NCI-H446 (cell line): ENCODE measurements at regions not wholly inside any gene's neighbourhood (a gene's known extent, or its start where the extent isn't known, plus 50 kb on each side); places are given as distances from the start of the nearest gene placed in this dataset.
"Not testable (repeated sequence)": the region's sequence is repeated elsewhere in the genome, so short reads cannot be mapped to it uniquely, and the experiment has no call there.

Source experiments
- DNase-seq, 2 experiments: peaks; one replicate each; lab custom pipeline; 2025; lab: John Stamatoyannopoulos, UW

DNA sequence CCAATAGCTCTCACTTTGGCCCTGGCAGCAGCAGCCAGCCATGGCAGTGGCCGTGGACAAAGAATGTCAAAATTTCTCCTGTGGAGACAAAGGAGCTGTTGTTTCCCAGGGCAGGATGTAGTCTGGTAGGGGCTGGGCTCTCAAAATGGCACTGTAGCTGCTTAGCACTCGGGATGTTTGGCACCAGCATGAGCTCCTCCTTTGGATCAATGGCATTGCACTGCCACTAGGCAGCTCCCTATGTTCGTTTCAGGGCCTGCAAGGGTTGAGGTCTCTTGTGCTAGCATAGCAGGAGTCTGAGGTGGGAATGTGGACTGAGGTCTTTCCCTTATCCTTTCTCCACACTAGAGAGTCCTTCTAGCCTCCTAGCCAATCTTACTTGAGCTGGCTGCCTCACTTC, 948.8 kb upstream of the FAM98A start:
- no peak for DNase-seq

DNA sequence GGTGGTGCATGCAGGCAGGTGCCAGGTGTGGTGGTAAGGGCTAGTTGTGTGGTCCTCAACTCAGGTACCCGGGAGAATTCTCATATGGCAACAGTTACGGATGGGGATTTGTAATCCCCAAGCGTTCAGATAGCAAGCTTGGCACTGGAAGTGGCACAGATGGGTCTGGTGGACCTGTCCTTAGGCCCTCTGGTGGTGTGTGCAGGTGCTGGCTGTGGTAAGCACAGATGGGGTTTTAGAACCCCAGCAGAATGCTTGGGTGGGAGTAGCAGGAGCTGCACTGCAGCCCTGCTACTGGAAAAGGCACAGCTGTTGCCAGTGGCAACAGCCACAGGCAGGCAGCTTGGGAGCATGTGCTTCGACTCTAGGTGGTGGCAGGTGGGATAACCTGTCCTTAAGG, 948.2 kb upstream of the FAM98A start:
- DNase-seq = no peak

DNA sequence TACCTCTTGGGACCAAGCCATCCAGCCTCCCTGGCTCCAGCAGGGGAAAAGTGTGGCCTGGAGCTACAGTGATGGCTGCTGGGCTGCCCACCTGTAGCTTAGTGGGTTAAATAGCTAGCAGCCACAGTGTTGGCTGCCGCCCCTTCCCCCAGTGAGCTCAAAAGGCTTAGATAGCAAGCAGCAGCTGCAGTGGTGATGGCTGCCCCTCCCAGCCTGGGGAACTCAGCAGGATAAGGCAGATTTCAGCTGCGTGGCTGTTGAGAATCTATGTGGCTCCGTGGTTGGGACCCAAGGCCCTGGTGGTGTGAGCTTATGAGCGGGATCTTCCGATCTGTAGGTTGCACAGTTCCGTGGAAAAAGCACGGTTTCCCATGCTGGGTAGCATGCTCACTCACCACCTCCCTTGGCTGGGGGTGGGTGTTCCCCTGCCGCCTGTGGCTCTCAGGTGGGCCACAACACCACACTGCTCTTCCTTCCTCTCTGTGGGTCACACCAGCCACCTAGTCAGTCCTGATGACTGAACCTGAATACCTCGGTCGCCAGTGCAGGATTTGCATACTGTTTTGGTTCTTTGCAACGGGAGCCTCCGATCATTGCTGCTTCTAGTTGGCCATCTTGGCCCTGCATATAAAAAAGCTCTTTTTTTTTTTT, 946.5 kb upstream of the FAM98A start:
- DNase-seq = no peak

DNA sequence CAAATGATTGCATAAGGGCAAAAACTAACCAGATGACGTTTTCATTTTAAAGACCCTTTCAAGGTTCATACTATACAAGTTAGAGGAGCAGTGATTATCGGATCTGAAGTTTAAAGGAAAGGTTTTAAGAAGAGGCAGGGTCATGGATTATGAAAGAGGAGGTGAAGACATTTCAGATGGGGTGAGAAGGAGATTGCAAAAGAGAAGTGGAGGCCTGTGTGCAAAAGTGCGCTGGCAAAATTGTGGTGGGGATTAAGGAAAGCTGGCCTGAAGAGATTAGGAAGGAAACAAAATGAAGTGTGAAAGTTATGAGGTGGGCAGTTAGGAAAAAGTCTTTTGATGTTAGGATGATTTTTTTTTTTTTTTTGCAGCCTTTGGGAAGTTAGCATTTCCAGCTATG, 935.7 kb upstream of the FAM98A start:
- no peak for DNase-seq

DNA sequence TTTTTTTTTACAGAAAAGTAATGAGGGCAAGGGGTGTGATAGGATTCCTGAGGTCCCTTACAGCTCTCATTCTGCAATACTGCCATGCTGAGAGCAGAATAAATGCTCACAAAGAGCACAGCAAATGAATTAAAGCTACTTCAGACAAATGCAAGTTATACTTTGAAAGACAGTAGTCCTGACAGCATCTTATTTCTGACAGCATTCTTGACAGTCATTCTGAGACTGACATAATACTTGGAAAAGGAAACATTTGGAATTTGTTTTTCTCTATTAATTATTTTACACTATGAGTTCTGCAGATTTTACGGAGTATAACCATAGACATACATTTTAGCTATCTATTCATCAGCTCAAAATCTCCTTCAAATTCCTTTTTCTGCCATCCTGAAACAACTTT, 935.2 kb upstream of the FAM98A start:
- no peak for DNase-seq

DNA sequence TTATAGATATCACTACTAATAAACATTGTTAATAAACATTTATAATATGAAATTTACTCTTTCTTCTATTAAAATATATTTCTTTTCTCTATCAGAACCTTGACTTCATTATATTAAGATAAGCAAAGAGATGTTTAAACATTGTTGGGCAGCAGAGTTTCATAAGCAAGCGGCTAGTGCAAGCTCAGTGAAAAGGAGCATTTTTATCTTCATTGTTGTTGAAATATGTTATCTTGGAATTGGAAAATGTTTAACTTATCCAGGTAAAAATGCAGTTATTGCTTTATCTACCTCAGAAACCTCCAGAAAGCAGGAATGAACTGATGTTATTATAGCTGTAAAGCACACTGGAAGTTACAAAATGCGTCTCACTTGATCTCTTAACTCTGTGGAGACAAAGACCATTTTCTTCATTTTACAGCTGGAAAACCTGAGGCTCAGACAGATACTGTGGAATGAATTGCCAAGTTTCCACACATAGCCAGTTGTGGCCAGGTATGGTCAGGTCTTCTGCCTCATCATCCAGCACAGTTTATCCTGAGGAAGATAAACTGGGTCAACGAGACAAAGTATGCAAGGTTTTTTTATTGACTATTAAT, 934.6 kb upstream of the FAM98A start:
- no peak for DNase-seq

DNA sequence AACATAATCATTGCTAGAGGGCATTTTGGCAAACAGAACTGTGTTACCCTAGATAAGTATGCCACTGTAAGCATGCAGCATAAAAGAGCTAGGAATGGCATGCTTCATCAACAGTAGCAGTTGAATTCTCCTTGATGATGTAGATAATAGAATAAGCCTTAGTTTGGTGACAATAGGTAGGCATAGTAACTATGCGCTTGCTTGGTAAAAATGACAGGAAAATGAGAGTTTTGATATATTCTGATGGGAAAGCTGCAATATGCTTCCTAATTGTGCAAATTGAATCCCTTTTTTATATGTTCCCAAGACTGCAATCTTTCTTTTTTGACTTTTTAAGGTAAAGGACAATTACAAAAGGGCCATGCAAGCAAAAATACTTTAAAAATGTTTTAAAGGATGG, 930.9 kb upstream of the FAM98A start:
- DNase-seq = no peak

DNA sequence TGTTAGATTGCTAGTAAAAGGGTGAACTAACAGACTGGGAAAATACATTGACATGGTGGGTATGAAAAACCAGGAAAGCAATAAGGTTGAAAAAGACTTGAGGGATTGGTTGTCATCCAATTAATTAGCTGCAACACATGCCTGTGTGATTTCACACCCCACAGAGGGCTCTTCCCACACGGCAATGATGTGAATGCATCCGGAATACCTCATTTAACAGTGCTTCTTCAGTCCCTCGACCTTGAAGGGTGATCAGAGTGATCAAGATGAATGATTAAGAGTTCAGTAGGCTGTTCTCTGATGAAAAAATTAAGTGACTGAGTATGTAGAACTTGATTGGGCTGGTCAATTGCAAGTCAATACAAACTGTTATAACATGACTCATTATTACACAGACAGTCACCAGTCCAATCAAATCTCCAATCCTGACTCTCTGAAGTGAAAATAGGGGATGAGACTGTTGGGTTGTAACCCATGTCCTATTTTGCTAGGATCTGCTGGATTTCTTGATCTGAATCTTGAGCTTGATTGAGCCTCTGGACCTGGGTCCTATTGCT, 924.9 kb upstream of the FAM98A start:
- no peak for DNase-seq

DNA sequence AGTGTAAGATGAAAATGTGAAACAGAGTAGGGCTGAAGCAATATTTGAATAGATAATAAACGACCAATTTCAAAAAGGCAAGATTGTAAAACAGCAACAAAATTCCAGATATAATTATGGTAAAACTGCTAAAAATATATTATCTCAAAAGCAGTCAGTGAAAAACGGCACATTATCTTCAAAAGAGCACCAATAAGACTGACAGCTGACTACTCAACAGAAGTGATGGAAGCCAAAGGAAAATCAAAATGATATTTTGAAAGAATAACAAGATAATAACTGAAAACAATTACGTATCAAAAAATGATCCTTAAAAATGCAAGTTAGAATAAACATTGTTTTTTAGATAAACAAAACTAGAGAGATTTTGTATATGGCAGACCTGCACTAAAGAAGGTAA, 920.6 kb upstream of the FAM98A start:
- DNase-seq = no peak

DNA sequence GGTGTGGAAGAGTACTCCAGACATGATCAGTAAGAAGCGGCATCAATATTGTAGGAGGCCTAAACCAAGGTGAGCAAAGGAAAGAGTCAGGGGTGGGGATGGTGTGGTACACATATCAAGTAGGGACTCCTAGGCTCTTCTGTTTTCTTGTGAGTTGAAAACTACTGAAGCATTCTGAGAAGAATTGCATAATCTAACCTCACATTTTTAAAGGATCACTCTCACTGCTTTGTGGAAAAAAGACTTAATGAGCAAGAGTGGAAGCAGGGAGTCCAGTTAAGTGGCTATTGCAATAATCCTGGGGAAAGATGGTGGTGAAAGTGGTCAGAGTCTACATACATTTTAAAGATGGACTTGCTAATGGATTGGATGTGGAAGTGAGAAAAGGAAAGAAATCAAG, 899.5 kb upstream of the FAM98A start:
- no peak for DNase-seq

DNA sequence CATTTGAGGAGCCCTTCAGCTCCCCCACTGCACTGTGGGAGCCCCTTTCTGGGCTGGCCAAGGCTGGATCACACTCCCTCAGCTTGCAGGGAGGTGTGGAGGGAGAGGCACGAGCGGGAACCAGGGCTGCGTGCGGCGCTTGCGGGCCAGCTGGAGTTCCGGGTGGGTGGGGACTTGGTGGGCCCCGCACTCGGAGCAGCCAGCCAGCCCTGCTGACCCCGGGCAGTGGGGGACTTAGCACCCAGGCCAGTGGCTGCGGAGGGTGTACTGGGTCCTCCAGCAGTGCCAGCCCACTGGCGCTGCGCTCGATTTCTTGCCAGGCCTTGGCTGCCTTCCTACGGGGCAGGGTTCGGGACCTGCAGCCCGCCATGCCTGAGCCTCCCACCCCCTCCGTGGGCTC, 895.1 kb upstream of the FAM98A start:
- not testable (repeated sequence) for DNase-seq

DNA sequence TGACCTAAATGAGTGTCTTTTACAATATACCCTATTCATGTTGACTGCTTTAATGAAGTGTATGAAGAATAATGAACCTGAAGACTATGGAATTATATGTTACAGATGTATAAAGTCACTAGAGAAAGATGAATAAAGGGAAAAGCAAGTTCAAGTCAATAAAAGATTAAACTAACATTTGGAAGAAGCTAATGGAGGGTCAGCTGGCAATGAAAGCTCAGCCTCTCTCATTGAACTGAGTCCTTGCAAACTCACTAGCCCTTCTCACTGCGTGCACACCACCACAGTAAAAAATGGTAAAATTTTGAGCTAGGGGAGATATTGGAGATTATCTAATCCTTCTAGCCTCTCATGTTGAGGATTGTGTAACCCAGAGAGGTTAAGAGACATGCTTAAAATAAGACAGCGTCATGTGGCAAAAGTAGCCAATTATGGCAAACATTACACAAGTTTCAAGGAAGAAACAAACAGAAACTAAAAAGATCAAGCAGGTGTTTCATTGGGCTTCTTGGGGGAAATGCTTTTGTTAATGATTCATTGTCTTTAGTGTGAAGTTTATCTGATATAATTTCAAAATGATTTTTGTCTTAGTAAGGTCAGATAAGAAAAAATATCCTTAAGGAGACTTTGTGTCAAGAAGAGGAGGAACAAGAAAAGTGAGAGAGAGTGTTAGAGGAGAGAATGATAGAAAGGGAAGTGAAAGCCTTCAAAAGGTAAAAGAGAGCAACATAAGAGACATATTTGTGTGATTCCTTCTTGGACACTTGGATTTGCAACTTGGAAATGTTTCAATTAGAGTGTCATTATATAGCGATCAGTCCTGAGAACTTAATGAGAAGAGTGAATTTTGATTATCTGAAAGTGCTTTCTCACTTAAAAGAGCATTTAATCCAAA, 893.7 kb upstream of the FAM98A start:
- DNase-seq = no peak

DNA sequence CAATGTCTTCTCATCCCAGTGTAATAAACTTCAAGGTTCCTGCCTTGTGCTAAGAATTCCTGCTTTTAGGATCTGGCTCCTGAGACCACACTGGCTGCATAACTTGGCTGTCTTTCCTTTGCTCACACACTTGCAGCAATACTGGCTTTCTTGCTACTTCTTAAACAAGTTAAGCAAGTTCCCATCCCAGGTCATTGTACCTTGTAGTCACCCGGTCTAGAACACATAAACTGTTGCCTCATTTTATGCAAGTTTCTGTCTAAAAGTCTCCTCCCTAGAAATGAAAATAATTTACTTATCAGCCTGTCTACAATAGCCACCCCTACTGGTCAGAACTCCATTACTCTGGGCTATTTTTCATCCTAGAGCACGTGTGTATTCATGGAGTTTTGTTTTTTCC, 887.9 kb upstream of the FAM98A start:
- no peak for DNase-seq

DNA sequence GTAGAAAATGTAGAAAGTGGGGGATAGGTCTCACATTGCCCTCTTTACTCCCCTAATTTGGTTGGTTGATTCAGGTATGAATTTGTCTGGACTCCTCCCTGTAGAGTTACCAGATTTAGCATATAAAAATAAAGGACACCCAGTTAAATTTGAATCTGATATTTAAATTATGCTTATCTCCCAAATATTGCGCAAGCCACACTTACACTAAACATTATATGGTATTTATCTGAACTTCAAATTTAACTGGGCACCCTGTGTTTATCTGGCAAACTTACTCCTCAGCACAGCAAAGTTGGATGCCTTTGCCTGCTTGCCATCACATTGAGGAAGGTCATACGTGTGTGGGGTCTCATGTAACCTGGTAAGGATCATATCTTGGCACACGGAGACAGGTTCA, 882.4 kb upstream of the FAM98A start:
- DNase-seq = no peak

DNA sequence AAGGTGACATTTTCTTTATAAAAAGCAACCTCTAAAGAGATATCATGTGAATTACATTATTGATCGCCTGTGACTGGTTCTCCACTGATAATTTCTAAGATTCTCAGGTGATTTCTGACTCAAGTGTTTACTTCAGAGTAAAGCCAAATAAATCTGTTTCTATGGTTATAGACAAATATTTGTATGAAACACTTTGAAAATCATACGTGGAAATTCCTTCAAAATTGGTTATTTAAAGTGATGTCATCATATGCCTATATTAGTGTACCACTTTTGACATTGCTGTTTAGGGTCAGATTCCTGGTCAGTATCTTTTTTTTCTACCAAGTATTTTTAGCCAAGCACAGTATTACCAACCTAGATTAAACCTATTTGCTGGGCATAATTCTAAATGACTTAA, 881.3 kb upstream of the FAM98A start:
- DNase-seq = no peak

DNA sequence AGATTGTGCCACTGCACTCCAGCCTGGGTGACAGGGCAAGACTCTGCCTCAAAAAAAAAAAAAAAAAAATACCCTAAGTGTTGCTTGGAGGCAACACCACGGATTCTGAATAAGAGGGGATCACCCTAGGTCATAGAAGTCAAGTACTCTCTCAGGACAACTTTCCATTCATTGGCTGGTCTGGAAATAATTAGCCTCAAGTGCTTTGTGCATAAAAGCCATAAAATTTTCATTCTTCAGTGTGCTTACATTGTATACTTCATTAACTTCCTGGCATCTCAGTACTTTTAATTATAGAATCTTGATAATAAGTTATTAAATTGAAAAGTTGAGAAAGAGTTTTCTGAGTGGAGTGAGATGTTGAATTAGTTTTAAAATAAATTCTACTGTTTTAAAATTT, 876.1 kb upstream of the FAM98A start:
- DNase-seq = no peak

DNA sequence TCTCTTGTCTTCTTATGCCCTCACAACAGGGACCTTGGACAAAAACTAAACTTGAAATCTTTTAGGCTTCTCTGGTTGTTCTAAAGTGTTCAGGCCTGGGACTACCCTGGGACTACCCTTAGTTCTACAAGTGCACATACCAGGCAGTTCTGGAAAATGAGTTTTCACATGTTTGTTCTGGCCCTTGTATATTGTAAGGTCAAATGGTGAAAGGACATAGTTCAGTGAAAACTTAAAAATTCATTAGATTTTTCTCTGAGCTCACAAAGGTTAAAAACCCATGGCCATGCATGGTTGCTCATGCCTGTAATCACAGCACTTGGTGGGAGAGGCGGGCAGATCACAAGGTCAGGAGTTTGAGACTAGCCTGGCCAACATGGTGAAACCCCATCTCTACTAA, 875.5 kb upstream of the FAM98A start:
- DNase-seq = no peak

DNA sequence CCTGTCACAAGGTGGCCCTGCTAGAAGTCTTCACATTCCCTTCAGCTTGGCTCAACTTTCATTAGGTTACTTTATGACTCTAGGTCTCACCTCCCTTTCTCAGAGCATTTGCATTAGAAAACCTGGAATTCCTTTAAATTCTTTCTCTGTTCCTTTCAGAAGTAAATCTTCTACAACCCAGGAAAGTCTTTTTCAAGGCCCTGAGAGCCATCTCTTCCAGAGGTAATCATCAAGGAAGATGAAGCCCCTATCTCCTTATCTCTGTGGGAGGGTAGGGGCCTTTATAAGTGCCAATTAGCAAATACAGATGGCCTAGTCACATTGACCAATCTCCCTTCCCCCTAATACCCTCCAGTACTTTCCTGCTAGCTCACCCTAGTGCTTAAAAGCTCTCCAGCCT, 848.0 kb upstream of the FAM98A start:
- no peak for DNase-seq

DNA sequence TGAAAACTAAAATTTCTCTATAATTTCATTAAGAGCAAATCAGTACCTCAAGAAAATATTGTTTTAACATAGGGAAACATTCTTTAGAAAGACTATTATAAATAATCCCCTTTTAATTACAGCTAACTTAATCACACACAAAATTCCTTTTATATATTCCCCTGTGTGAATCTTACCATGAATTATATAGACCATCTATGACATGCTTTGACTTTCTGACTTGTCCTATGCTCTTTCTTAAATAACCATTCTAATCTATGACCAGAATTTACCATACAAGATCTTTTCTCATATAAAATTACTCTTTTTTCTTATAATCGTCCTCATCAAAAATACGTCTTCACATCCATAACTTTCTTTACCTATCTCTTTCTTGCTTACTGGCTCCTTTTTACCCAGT, 824.2 kb upstream of the FAM98A start:
- no peak for DNase-seq

DNA sequence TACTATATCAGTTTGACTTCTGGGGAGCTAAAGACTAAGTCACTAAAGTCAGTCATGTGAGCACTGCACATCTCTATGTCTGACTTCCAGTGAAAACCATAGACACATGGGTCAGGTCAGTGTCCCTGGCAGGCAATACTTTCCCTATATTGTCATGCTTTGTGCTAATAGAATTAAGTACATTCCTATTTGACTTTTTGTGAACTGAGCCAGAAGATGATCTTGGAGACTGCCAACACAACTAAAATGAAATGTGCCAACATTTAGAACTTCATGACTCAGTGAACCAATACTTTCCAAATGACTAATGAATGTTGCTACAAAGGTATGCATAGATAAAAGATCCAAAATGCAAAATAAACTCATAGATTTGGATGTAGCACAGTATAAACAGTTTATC, 820.8 kb upstream of the FAM98A start:
- no peak for DNase-seq

DNA sequence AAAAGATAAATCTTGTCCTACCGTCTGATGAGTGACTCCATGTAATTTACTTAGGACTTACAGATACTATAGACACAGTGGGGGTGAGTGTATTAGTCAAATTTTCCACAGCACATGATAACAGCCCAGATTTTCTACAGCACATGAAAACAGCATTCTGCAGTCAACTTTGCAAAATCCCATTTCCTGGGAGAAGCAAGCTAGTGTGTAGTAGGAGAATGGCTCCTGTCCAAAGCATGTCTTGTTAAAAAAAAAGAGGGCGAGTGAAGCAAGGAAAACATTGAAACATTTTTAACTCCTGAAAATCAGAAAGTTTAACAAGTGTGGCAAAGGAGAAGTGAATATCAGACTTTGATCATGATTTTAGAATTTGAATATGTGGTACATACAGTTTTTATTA, 817.8 kb upstream of the FAM98A start:
- DNase-seq = no peak

DNA sequence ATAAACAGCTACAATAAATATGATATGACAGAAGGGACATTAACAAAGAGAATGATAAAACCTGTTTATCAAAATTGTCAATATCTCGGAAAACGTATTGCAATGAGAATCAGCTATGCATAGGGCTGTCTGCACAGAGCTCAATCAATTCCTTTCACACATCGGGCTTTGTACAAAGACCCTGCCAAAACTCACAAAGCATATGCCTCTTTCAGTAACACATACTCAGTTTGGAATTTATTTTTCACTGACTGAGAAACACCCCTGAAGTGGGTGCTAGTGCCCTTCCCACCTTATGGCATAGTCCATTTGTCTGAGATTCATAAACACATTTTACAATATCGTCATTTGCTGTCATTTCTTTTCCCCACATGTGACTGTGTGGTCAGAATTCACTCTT, 815.8 kb upstream of the FAM98A start:
- no peak for DNase-seq

DNA sequence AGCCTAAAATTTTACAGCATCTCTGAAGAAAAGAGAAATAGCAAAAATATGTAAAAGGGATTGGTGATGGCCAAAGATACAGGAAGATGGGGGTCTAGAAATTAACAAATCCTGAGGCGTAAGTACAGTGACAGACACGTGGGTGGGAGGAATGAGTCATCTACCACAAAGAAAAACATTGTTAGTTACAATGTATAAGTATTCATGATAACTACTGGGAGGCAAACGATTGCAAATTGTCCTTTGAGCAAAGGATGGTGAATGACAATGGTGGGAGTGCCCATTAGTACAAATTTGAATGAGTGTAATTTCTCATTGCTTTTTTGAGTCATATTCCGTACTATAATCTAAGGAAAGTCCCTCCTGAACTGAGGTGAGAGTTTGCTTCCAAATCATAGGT, 809.0 kb upstream of the FAM98A start:
- no peak for DNase-seq
